Transverse colon (tissue), 4 donors: ENCODE measurements at regions not wholly inside any gene's neighbourhood (a gene's known extent, or its start where the extent isn't known, plus 50 kb on each side); places are given as distances from the start of the nearest gene placed in this dataset.

ENCODE experiments used
- CTCF ChIP-seq, 5 experiments: fragments of 200-600 bp in 3 of 5; fragments of 450-650 bp in 2 of 5; sonication (generic) in 3 of 5; IDR thresholded peaks; 1 replicate in 2 of 5; 2 replicates in 3 of 5; pipeline ENCODE4 v1.5.1; 2016 to 2017; ENCODE audit warnings: antibody characterized with exemption in 5 of 5, inconsistent platforms in 3 of 5, mild to moderate bottlenecking in 2 of 5, moderate library complexity in 1 of 5
- EP300 ChIP-seq: sonication (generic); formaldehyde crosslinking; IDR thresholded peaks from one replicate; pipeline ENCODE4 v1.6.1; 2017; ENCODE audit warnings: antibody characterized with exemption, low read depth
- POLR2A ChIP-seq: fragments of 450-650 bp; IDR thresholded peaks from one replicate; pipeline ENCODE4 v1.6.1; 2016; ENCODE audit warnings: antibody characterized with exemption, mild to moderate bottlenecking, moderate library complexity
- POLR2AphosphoS5 ChIP-seq, 3 donors: sonication (generic); formaldehyde crosslinking; IDR thresholded peaks; one replicate each; pipeline ENCODE4 v1.6.1; 2016; ENCODE audit warnings: antibody characterized with exemption in 3 of 3

GRCh38 chr1:214719207-214719606, 116.2 kb downstream of the CENPF start:
- no peak for TF ChIP-seq POLR2AphosphoS5 (IDR thresholded peaks at IDR 0.05)
- TF ChIP-seq POLR2A = no peak
- no peak for TF ChIP-seq CTCF (IDR thresholded peaks at IDR 0.05)
- no peak for TF ChIP-seq EP300
